ENCODE measurements at regions not wholly inside any gene's neighbourhood (a gene's known extent, or its start where the extent isn't known, plus 50 kb on each side); places are given as distances from the start of the nearest gene placed in this dataset.
"Not testable (repeated sequence)": the region's sequence is repeated elsewhere in the genome, so short reads cannot be mapped to it uniquely, and the experiment has no call there.

DNA sequence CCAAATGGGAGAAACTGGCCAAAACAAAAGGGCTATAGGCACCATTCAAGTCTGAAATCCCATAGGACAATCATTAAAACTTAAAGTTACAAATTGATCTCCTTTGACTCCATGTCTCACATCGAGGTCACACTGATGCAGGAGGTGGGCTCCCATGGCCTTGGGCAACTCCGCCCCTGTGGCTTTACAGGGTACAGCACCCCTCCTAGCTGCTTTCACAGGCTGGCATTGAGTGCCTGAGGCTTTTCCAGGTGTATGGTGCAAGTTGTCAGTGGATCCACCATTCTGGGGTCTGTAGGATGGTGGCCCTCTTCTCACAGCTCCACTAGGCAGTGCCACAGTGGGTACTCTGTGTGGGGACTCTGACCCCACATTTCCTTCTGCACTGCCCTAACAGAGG, 662.1 kb downstream of the XPNPEP1 start:
- DNase-seq, result no peak

DNA sequence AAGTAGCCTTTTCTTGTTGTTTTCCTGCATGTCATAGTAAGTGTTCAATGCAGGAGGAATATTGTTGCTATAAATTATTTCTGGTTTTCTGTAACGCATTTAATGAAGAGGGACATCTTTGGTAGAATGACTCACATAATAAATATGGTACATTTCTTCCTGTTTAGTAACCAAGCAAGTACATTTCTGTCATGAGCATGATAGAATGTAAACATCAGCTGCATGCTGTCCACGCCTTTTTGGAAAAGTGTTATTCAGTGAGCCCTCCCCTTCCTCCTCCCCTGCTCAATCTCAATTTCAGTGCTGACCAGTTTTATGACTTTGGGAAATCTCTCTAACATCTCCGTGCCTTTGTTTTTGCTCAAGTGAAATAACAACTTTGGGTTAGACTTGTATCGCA, 664.0 kb downstream of the XPNPEP1 start:
- no peak for DNase-seq

DNA sequence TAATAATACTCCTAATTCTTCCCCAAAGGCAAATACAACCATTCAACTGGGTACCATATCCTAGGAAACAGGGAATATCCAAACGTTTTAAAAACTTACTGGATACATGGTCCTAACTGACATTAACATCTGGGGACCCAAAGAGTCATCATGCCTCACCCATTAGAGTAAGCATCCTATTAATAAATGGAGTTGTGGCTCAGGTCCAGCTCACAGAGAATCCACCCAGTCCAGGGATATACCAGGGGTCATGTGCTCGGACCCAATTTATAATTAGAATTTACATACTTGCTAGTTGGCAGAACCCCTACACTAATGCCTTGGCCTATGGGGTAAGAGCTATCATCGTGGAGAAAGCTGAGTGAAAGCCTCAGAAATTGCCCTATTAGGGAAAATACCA, 670.0 kb downstream of the XPNPEP1 start:
- DNase-seq, result no peak

DNA sequence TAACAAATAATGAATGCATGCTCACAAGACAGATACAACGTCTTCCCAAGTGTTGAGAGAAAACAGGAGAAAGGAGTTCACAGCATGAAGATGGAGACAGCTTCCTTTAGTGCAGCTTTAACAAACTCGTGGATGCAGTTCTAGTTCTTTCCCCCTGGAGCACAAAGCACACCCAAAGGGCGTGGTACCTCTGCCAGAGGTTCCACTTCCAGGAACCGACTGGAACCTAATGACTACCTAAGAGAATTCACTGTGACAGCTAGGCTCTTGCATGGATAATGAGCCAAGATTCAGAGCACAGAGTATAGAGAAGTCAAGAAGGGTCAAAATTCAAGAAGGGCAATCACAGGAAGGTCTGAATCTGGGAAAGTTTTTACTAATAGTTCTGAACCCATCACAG, 673.2 kb downstream of the XPNPEP1 start:
- no peak for DNase-seq

DNA sequence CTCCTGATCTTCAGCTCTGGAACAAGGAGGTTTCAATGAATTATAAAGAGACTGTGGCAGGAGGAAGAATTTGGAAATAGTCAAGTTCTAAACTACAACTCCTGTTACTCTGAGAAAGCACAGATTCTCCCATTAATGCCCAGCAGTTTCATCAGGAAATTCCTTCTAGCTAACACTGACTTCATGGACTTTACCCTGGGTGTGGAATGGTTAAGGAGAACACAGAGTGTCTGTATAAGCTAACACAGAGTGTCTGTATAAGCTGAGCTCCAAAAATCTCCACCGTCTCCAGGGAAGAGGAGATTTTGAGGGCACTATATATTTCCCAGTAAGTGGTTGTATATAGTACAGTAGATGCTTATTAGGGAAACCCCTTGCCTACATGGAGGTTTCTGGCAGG, 675.5 kb downstream of the XPNPEP1 start:
- no peak for DNase-seq

DNA sequence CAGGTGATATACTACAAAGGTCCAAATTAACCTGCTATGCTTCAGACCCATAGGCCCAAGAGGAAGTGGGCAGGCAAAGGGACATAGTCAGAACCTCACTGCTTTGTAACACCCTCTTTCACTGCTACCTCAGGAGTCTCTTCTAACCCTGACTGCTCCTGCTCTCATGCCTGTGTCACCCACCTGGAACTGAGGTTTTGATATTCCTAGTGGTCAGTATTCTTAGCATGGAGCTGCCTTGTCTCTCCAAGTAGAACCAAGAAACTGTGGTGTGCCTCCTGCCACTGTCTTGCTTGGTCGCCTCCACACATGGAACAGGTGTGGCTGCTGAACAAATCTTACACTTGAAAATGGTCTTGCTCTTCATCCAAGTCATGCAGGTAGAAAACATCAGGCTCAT, 677.5 kb downstream of the XPNPEP1 start:
- DNase-seq, result no peak

DNA sequence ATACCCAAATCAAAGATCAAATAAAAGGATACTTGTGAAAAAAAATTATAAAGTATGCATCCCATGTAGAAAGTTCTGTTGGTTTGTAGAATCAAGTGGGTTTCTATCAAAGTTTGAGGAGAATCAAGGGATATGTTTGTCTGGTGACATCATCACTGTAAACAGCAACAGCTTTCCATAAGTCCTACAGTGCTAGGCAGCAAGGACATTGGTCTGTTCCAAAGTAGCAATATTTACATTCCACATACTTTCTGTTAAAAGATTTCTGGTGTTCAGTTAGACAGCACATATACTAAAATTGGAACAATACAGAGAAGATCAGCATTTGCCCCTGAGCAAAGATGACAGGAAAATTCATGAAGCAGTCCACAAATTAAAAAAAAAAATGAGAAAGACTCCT, 683.9 kb downstream of the XPNPEP1 start:
- no peak for DNase-seq

DNA sequence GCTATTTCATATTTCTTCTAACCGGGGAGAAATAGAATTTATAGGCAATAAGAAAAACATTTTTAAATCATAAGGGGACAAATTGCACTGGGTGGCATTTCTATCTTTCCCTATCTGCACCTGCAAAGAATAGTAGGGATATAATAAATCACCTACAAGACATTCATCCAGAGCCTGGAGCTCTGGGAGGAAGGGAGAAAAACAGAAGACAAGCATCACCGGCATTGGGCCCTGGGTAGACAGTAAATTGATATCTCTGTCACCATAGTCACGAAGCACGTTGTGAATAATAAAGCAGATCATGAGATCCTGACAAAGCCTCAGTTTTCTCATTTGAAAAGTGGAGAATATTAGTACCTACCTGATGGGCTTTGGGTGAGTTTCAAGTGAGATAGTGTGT, 685.6 kb downstream of the XPNPEP1 start:
- no peak for DNase-seq

DNA sequence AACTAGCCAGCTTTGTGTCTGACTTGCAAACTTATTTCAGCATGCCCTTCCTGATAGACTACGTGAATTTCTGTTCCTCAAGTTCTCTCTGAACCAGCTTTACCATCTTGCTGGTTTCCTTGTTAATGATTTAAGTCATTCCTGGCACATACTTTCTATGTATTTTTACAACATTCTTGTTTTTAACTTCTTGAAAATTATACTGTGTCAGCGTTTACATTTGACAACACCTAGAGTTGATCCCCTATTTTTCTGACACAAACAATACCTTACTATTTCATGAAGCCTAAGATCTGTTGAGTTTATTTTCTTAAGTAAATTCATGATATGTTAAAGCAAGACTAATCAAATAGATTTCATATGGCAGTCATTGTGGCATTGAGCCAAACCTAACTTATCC, 686.3 kb downstream of the XPNPEP1 start:
- no peak for DNase-seq

DNA sequence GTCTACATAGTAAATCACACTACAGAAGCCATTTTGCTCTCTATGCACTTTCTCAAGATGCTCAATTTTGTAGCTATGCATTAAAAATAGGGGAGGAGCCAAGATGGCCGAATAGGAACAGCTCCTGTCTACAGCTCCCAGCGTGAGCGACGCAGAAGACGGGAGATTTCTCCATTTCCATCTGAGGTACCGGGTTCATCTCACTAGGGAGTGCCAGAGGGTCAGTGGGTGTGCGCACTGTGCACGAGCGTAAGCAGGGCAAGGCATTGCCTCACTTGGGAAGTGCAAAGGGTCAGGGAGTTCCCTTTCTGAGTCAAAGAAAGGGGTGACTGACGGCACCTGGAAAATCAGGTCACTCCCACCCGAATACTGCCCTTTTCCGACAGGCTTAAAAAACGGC, 699.8 kb downstream of the XPNPEP1 start:
- DNase-seq, result not testable (repeated sequence)

DNA sequence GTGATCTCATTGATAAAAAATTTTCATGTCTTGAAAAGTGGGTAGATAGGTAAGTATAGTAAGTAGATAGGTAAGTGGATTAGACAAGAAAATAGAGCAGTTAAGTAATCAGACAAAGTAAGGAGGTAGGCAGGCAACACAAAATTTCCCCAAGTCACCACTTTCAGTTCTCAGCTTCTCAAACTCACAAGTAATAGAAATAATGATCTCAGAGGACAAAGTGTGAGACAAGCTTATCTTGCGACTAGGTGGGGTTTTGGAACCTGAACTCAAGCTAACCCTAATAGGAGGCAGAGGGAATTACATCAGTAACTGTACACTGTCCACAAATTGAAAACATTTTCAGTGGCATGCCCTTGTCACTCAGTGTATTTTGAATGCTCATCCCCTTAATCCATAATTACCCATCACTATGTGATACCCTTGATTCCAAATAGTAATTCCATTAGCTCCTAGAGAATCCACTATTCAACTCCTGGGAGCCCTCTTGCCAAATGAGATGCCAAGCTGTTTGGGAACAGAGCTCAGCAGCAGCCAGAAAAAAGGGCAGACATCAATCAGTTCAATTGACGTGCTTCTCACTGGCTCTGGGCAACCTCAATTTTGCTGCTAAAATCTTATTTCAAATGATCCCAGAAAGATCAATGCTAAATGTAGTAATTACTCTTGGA, 703.2 kb downstream of the XPNPEP1 start:
- DNase-seq, result no peak

DNA sequence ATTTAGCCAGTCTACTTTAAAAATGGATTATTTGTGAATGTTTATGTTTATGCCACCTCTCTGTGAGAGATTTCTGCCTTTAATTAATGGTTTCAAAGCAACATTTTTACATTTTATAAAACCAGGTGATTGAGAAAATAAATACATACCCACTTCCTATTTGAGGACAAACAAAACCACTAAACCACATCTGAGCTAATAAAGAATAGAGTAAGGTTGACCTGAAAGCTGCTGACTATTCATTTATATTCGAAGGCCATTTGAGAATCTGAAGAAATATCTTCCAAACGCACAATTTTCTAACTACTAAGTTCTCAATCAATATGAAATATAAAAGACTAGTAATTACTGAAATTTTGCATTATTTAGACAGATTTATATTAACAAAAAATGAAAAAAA, 705.1 kb downstream of the XPNPEP1 start:
- DNase-seq, result no peak

DNA sequence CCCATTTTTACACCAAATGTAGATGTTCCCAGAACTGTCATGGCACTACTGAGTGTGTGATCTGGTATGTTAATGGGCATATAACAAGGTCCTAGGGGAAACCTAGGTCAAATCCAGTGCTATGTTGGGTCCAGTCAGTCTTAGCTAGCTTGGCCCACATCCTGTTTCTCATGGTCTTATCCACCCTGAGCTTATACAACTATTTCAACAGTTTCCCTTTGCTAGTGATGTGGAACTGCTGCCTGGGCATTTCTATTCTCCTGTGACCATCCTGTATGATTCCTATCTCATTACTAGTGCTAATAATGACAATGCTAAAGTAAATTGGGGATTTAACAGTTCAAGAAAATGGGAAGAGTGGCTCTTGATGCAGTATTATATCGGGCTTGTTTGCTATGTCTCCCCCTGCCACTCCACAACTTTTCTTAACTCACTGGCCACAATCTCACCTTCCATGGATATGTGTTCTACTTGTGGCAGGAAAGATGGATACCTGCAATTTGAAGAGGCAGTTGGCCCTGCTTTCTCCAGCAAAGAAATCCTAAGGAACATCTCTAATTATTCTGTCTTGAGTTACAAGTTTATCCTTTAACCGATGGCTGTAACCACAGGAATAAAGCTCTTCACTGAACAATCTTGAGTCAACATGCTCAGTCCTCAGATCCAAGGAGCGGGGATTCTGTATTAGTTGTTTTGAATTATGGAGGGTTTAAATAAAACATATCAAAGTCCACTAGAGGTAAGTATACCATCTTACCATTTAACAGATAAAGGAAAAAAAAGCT, 707.8 kb downstream of the XPNPEP1 start:
- no peak for DNase-seq

DNA sequence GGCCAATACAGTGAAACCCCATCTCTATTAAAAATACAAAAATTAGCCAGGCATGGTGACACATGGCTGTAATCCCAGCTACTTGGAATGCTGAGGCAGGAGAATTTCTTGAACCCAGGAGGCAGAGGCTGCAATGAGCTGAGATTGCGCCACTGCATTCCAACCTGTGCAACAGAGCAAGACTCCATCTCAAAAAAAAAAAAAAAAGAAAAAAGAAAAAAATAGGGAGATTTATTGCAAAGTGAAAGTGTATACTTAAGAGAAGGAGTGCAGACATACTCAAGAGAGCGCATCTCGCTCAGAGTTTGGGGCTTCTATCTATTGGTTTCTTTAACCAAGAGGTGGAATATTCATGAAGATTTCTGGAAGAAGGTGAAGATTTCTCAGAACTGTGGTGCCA, 708.4 kb downstream of the XPNPEP1 start:
- not testable (repeated sequence) for DNase-seq

DNA sequence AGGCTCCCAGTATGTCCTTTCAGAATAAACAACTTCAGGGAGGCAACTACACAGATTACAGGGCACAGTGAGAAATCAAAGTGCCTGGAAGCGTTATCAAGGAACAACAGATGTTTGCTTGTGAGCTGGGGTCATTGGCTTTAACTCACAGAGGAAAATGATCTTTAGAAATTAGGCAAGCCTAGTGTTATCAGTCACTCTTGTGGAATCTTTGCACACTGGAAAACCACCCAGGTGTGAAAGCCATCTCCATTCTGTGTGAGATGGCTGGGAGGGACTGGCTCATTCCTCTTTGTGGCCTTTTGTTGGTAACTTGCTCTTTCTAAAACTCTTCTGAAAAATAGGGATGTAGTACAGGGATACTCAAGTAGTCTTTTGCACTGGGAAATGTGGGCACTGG, 716.0 kb downstream of the XPNPEP1 start:
- no peak for DNase-seq

DNA sequence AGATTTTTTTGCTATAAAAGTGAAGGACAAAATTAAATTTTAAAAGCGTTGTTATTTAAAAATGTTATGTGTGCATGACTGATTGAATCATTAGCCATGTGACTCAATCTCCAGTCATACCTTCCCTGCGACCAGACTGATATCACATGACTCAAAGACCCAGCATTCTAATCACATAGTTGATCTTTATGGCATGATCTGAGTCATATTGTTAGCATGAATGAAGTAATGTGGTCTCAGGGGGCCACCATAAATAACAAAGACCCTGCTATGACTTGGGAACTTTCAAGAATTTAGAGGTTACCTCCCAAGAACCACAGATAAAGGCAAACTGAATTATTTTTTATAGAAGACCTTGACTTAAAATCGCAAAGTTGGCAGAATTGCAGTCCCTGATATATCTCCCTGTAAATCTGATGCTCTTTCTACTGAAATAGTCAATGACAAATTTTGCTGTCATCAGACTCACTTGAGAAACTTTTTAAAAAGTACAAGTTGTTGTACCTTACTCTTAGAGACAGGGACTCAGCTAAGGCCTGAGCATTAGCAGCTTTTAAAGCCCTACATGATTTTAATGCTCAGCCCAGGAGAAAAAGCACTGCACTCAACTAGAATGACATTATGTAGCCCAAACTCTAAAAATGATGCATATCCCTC, 717.3 kb downstream of the XPNPEP1 start:
- DNase-seq, result no peak

DNA sequence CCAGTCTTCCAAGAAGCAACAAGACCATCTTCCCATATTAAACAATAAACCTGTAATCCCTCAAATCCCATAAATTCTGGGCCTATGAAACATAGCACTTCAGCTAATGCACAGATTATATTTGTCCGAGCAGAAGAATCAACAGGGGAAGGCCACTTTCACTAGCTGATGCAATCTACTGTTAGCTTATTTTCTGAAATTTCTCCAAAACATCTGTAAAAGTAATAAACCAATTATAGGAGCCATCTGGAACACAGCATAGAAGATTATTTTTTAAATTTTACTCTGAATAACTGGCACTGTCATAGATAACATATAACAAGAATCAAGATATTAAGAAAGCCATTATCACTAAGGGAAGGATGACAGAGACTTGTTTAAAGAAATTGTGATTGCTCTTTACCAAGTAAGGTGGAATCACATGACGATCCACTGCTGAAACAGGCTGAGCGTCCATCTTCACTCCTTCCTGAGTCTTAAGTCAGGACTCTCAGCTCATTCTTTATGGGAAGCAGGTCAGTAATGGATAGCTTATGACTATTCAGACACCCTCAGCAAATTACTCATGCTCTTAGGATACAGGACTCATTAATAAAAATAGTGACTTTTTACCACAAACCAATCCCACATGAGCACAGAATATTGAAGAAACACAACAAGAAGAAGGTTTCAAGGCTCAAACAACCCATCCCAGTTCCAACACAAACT, 719.5 kb downstream of the XPNPEP1 start:
- no peak for DNase-seq

DNA sequence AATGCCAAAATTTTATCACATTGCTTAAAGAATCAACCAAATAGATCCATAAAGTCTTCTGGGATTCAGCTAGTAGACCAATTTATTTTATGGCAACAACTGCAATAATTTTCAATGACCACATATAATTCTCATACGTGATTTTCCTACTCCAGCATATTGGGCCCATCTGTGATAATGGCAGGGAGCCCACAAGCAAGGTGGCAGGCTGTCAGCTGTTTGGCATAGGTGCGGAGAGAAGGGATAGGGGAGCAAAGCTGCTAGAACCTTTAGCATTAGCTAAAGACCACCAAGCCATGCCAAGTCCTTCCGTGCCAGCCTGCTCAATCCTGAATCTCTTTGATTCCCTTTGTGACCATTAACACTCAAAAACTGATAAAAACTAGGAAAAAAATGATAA, 721.2 kb downstream of the XPNPEP1 start:
- DNase-seq, result no peak

DNA sequence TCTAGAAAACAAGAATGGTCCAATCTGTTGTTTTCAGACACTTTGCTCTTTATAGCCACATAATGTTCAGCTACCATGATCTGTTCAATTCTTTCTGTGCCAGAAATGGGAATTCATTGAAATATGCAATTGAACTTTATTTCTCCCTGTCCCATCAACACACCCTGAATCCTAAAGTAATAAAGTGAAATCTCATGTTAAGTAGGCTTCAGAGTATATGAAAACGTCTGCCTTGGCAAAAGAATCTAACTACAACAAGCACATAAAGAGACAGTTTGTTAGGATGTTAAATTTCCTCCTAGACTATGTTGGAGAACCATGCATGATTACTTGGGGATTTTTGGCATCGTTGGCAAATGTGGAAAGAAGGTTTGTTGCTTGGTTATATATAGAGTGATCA, 722.7 kb downstream of the XPNPEP1 start:
- DNase-seq, result no peak

DNA sequence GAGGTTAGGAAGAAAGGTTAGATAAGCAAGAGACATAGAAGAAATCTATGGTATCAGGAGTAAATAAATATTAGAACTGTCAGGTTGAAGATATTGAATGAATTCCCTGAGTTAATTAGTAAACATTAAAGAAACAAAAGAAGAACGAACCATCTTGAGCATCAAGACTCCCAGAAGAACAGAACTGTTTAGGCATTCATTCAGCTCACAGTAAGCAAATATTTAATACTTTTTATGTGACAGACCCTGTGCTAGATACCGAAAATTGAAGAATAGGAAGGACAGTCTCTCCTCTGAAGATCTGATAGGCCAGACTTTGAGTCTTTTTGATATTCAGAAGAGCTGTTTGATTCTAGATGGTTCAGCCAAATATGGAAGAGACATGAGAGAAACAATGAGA, 731.5 kb downstream of the XPNPEP1 start:
- no peak for DNase-seq

DNA sequence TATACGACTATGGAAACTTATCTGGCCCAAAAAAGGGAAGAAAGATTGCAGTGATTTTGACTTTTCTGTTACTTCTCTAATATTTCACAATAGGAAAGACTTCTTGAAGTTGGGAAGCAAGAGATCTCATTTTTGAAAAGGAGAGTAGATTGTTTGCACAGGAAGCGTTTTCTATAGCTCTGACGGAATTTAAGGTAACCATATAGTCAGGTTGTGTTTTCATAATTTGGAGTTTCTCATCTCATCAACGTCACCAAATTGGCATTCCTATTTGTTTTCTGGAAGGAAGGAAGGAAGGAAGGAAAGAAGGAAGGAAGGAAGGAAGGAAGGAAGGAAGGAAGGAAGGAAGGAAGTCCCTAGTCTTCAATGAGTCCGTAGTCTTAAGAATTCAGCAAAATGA, 732.0 kb downstream of the XPNPEP1 start:
- no peak for DNase-seq

DNA sequence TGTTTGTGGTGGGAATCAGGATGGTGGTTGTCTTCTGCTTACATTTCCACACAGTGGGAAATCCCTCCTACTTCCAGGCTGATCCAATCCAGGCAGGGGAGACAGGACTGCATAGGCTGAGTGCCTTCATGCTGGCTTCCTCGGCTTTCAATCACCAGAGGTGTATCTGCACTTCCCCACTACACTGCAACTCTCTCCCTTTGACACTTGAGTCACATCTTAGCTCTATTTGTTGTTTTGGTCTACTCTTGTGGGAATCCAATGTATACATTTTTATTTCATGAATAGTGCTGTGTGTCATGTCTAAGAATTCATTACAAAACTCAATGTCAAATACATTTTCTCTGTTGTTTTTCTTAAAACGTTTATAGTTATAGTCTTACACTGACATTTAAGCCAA, 735.6 kb downstream of the XPNPEP1 start:
- no peak for DNase-seq

DNA sequence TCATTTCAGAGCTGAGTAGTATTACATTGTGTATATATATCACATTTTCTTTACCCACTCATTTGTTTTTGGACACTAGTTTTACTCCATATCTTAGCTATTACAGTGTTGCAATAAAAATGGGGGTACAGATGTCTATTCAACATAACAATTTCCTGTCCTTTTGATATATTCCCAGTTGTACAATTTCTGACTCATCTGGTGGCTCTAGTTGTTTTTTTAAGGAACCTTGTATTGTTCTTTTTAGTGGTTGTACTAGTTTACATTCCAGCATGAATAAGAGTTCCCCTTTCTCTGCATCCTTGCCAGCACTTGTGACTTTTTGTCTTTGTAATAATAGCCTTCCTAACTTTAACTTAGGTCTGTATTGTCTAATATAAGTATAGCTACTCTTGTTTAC, 739.9 kb downstream of the XPNPEP1 start:
- DNase-seq, result no peak

DNA sequence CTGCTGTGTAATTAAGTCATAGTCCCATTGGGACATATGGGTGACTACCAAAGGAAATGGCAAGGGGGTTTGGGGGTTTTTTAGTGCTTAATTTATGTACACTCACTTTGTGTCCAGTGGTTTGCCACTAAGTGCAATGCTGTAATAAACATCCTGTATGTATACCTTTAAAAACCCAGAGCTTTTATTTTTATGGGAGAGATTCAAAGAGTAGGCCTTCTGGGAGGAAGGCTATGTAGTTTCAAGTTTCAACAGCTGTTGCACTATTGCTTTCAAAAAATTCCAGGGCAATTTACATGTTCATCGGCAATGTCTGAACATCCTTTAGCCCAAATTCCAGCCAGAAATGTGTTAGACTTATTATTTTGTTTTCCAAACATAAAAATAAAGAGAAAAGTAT, 744.7 kb downstream of the XPNPEP1 start:
- DNase-seq, result no peak
